ENCODE measurements at regions not wholly inside any gene's neighbourhood (a gene's known extent, or its start where the extent isn't known, plus 50 kb on each side); places are given as distances from the start of the nearest gene placed in this dataset.

- WGBS (ENCODE audit: low lambda C conversion rate, missing lambda C conversion rate): 75% methylated on average over 4 of the region's 4 CpGs
- H3K4me2 ChIP-seq: no peak overlapping the region
- H3K4me1 ChIP-seq (ENCODE audit: insufficient read depth): no peaks in the 10 kb centered on the region
- H4K20me1 ChIP-seq (ENCODE audit: insufficient read depth, poor library complexity, severe bottlenecking): no peaks in the 10 kb centered on the region
- H3K9me2 ChIP-seq (replicated peaks; ENCODE audit: insufficient read depth): no peaks in the 10 kb centered on the region
- H3K79me2 ChIP-seq: no peaks in the 10 kb centered on the region
- TF ChIP-seq CTCF (IDR thresholded peaks at IDR 0.05; ENCODE audit: poor library complexity) (no peak), EZH2phosphoT487 (IDR thresholded peaks at IDR 0.05; ENCODE audit: low read depth, severe bottlenecking, unreplicated experiment) (no peak), EZH2 (IDR thresholded peaks at IDR 0.05; ENCODE audit: borderline replicate concordance) (no peak)
- H2AFZ ChIP-seq: no peak overlapping the region
- no peak for DNase-seq (ENCODE audit: low spot score)
- no peaks in the 10 kb centered on the region for H3K9me3 ChIP-seq (ENCODE audit: low read depth)
- H3K36me3 ChIP-seq (replicated peaks; ENCODE audit: insufficient read depth, low read depth): no peaks in the 10 kb centered on the region
- H3K27ac ChIP-seq: no peak overlapping the region
- H3K4me3 ChIP-seq: no peak overlapping the region
- no peaks in the 10 kb centered on the region for H3K27me3 ChIP-seq
Observed at GRCh38 chr10:25707572-25707971, 226.5 kb upstream of the MYO3A start.

GRCh38 chr10:25707976-25708671 lies 225.9 kb upstream of the MYO3A start:
- H3K9me3 ChIP-seq (ENCODE audit: low read depth): no peaks in the 10 kb centered on the region
- 80% methylated on average over 8 of the region's 8 CpGs for WGBS (ENCODE audit: low lambda C conversion rate, missing lambda C conversion rate)
- no peak overlapping the region for H3K27ac ChIP-seq
- H3K4me2 ChIP-seq: no peak overlapping the region
- no peaks in the 10 kb centered on the region for H3K36me3 ChIP-seq (replicated peaks; ENCODE audit: insufficient read depth, low read depth)
- DNase-seq (ENCODE audit: low spot score): no peak
- no peak overlapping the region for H2AFZ ChIP-seq
- H4K20me1 ChIP-seq (ENCODE audit: insufficient read depth, poor library complexity, severe bottlenecking): no peaks in the 10 kb centered on the region
- H3K79me2 ChIP-seq: no peaks in the 10 kb centered on the region
- no peaks in the 10 kb centered on the region for H3K4me1 ChIP-seq (ENCODE audit: insufficient read depth)
- no peaks in the 10 kb centered on the region for H3K9me2 ChIP-seq (replicated peaks; ENCODE audit: insufficient read depth)
- TF ChIP-seq EZH2 (IDR thresholded peaks at IDR 0.05; ENCODE audit: borderline replicate concordance): no peak
- TF ChIP-seq EZH2phosphoT487 (IDR thresholded peaks at IDR 0.05; ENCODE audit: low read depth, severe bottlenecking, unreplicated experiment): no peak
- TF ChIP-seq CTCF (IDR thresholded peaks at IDR 0.05; ENCODE audit: poor library complexity): no peak
- H3K27me3 ChIP-seq: no peaks in the 10 kb centered on the region
- no peak overlapping the region for H3K4me3 ChIP-seq

- Histone ChIP-seq H3K36me3 (replicated peaks; ENCODE audit: insufficient read depth, low read depth) (no peaks in the 10 kb centered on the region), H3K27me3 (no peaks in the 10 kb centered on the region), H4K20me1 (ENCODE audit: insufficient read depth, poor library complexity, severe bottlenecking) (no peaks in the 10 kb centered on the region), H3K4me1 (ENCODE audit: insufficient read depth) (no peaks in the 10 kb centered on the region), H3K4me2 (no peak overlapping the region), H2AFZ (no peak overlapping the region), H3K27ac (no peak overlapping the region), H3K4me3 (no peak overlapping the region), H3K9me2 (replicated peaks; ENCODE audit: insufficient read depth) (no peaks in the 10 kb centered on the region), H3K79me2 (no peaks in the 10 kb centered on the region), H3K9me3 (ENCODE audit: low read depth) (no peaks in the 10 kb centered on the region)
- DNase-seq (ENCODE audit: low spot score): no peak
- 79% methylated on average over 3 of the region's 3 CpGs for WGBS (ENCODE audit: low lambda C conversion rate, missing lambda C conversion rate)
- no peak for TF ChIP-seq EZH2 (IDR thresholded peaks at IDR 0.05; ENCODE audit: borderline replicate concordance)
- no peak for TF ChIP-seq CTCF (IDR thresholded peaks at IDR 0.05; ENCODE audit: poor library complexity)
- TF ChIP-seq EZH2phosphoT487 (IDR thresholded peaks at IDR 0.05; ENCODE audit: low read depth, severe bottlenecking, unreplicated experiment): no peak
Observed at GRCh38 chr10:25713894-25714240, 220.2 kb upstream of the MYO3A start.

Measured in hepatocyte (in vitro differentiated cells).